HFF-Myc (cell line): ENCODE measurements at regions not wholly inside any gene's neighbourhood (a gene's known extent, or its start where the extent isn't known, plus 50 kb on each side); places are given as distances from the start of the nearest gene placed in this dataset.
A peak's percentile ranks its signal among the peaks of the same experiment; 100 is the strongest.

Experiments used
- DNase-seq: peaks from one replicate; pipeline ENCODE4 v3.0.0-alpha.2; 2011; ENCODE audit warnings: low read depth; ENCODE audit errors: extremely low read depth
- H3K4me3 ChIP-seq: replicated peaks from 2 replicates; pipeline ENCODE4 v1.5.1; 2011; ENCODE audit warnings: low read depth, mild to moderate bottlenecking, control low read depth, low read length
- TF ChIP-seq, protein P1 (sequence below): IDR thresholded peaks from 2 replicates; pipeline ENCODE4 v1.5.1; 2012; ENCODE audit warnings: mild to moderate bottlenecking, low read depth, low read length, control low read depth; ENCODE audit errors: missing control alignments

DNA sequence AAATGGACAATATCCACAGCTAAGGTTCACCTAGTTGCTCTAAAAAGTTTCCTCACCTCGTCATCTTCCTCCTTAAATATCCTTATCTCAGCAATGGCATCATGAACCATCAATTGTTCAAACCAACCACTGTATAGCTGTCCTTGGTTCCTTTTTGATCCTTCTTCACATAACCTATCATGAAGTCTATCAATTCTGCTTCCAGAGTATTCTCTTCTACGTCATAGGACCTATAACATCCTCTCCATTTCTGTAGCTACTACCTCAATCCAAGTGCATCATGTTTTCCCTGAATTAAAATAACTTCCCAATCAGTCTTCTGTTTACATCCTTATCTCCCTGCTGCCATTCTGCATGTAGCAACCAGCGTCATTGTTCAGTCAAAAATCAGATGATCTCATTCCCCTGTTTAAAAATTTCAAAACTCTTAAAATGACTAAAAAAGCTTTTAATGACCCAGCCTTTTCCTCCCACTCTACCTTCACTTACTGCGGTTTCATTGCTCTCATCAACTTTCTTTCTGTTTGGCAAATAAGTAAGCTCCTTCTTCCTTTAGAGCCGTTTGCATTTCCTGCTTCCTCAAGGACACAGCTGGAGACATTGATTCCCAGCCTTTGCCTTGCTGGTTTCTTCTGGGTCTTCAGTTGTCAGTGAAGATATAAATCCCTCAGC lies 223.9 kb upstream of the MIR17HG start:
- DNase-seq = no peak
- no peak overlapping the region for H3K4me3 ChIP-seq
- TF ChIP-seq, protein P1, sequence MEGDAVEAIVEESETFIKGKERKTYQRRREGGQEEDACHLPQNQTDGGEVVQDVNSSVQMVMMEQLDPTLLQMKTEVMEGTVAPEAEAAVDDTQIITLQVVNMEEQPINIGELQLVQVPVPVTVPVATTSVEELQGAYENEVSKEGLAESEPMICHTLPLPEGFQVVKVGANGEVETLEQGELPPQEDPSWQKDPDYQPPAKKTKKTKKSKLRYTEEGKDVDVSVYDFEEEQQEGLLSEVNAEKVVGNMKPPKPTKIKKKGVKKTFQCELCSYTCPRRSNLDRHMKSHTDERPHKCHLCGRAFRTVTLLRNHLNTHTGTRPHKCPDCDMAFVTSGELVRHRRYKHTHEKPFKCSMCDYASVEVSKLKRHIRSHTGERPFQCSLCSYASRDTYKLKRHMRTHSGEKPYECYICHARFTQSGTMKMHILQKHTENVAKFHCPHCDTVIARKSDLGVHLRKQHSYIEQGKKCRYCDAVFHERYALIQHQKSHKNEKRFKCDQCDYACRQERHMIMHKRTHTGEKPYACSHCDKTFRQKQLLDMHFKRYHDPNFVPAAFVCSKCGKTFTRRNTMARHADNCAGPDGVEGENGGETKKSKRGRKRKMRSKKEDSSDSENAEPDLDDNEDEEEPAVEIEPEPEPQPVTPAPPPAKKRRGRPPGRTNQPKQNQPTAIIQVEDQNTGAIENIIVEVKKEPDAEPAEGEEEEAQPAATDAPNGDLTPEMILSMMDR = no peak

DNA sequence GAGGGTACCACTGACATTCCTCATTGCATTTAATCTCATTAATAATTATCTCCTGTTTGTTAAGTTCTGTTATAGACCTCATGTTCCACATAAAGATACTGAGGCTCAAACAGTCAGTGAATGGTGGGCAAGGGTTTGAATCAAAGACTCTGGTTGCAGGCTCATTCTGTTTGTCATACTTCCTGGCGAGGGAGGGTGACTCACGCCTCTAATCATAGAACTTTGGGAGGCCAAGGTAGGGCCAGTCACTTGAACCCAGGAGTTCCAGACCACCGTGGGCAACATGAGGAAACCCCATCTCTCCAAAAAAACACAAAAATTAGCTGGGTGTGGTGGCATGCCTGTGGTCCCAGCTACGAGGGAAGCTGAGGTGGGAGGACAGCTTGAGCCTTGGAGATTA lies 220.7 kb upstream of the MIR17HG start:
- DNase-seq = no peak
- TF ChIP-seq, protein P1 = no peak
- no peak overlapping the region for H3K4me3 ChIP-seq

DNA sequence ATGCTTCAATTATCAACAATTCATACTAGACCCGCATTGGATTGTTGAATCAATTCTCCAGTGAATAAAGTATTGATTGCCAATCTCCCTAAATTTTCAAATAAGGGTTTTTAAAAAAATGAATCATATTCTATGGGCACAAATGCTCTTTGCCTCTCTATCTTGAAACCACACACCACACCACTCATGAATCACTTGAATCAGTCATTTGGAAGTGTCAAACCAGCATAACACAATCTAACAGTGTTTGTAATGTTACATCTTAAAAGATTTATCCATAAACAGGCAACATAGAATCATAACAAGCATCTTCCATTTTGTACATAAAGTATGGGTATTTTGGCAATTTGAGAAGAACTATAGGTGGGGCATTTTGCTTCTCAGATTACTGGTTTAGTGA lies 219.5 kb upstream of the MIR17HG start:
- H3K4me3 ChIP-seq = no peak overlapping the region
- TF ChIP-seq, protein P1 = no peak
- no peak for DNase-seq

DNA sequence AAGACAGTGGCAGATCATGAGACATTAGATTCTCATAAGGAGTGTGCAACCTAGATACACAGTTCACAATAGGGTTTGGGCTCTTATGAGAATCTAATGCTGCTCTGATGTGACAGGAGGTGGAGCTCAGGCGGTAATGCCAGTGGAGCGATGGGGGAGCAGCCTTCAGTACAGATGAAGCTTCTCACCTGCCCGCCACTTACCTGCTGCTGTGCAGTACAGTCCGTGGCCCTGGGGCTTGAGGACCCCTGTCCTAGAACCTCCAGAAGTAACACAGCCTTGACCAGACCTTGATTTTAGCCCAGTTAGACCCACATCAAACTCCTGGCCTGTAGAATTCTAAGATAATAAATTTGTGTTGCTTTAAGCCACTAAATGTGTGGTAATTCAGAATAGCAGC lies 215.1 kb upstream of the MIR17HG start:
- no peak for DNase-seq
- TF ChIP-seq, protein P1 = no peak
- H3K4me3 ChIP-seq = no peak overlapping the region

DNA sequence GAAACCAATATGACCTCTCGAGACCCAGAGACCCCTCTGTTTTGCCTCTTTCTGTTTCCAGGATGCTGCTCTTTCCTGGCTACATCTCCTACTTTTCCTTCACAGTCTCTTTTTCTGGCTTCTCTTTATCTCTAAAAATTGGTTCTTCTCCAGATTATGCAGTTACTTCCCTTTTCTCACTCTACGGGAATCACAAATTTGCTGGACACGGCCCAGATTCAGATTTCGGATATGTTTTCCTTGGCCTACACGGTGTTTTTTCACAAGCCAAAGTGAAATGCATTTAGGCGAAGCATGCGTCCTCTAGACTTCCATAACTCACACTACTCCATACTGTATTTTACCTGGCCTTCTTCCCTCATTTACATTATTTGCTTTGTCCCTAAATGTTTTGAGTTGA lies 214.7 kb upstream of the MIR17HG start:
- no peak for DNase-seq
- H3K4me3 ChIP-seq = no peak overlapping the region
- TF ChIP-seq, protein P1 = no peak

DNA sequence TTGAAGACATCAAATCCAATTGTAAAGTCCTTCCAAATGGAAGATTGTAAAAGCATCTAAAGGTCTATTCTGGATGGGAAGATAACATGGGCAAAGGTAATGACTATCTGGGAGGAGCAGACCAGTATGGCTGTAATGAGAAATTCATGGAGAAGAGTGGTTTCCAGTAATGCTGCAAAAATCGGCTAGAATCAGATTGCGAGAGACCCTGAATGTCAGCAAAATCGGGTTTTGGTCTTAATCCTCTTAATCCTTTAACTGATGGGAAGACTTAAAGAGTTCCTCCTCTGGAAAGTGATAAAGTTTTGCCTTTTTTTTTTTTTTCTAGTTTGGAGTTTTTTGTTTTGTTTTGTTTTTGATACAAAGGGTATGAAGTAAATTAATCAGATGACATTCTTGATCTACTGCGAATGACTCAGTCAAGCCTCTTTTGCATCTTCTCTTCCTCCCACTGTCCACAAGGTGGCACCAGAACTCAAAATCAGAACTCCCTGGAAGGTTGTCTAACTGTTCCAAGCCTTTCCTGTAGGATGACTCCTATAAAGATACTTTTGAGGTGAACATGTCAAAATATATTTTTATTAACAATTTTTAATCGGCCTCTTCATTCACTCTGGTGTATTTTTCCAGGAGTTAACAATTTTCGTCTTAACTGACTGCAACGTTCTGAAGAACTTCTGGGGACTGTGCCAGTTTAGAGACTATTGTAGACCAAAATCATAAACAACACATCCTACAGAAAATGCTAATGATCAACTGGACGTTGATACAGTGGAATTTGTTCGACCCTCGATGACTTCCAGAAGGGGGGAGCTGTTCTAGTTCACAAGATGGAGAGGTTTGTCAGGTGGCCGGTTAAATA lies 213.3 kb upstream of the MIR17HG start:
- no peak overlapping the region for H3K4me3 ChIP-seq
- TF ChIP-seq, protein P1 = peak; percentile 69
- peak; percentile 24 for DNase-seq
